Transverse colon (tissue), 4 donors: ENCODE measurements at regions not wholly inside any gene's neighbourhood (a gene's known extent, or its start where the extent isn't known, plus 50 kb on each side); places are given as distances from the start of the nearest gene placed in this dataset.

ENCODE experiments used
- CTCF ChIP-seq, 5 experiments: fragments of 200-600 bp in 3 of 5; fragments of 450-650 bp in 2 of 5; sonication (generic) in 3 of 5; IDR thresholded peaks; 1 replicate in 2 of 5; 2 replicates in 3 of 5; pipeline ENCODE4 v1.5.1; 2016 to 2017; ENCODE audit warnings: antibody characterized with exemption in 5 of 5, inconsistent platforms in 3 of 5, mild to moderate bottlenecking in 2 of 5, moderate library complexity in 1 of 5
- POLR2A ChIP-seq: fragments of 450-650 bp; IDR thresholded peaks from one replicate; pipeline ENCODE4 v1.6.1; 2016; ENCODE audit warnings: antibody characterized with exemption, mild to moderate bottlenecking, moderate library complexity
- POLR2AphosphoS5 ChIP-seq, 3 donors: sonication (generic); formaldehyde crosslinking; IDR thresholded peaks; one replicate each; pipeline ENCODE4 v1.6.1; 2016; ENCODE audit warnings: antibody characterized with exemption in 3 of 3

DNA sequence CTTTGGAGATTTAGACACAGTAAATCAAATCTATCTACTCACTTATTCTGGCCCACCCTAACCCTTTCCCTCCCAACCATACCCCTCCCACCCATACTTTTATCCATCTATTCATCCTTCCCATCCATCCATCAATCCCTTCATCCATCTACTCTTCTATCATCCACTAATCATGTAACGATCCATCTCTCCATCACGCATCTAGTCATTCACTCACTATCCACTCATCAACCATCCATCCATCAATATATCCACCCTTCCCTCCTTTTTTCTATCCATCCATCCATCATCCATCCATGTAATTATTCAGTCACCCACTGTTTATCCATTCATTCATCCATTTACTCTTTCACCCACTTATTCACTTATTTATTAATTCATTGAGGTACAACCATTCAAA is 74.0 kb downstream of the FOXD2 start:
- no peak for TF ChIP-seq CTCF (IDR thresholded peaks at IDR 0.05)
- TF ChIP-seq POLR2A: no peak
- no peak for TF ChIP-seq POLR2AphosphoS5 (IDR thresholded peaks at IDR 0.05)
